ENCODE measurements at regions not wholly inside any gene's neighbourhood (a gene's known extent, or its start where the extent isn't known, plus 50 kb on each side); places are given as distances from the start of the nearest gene placed in this dataset.

DNA sequence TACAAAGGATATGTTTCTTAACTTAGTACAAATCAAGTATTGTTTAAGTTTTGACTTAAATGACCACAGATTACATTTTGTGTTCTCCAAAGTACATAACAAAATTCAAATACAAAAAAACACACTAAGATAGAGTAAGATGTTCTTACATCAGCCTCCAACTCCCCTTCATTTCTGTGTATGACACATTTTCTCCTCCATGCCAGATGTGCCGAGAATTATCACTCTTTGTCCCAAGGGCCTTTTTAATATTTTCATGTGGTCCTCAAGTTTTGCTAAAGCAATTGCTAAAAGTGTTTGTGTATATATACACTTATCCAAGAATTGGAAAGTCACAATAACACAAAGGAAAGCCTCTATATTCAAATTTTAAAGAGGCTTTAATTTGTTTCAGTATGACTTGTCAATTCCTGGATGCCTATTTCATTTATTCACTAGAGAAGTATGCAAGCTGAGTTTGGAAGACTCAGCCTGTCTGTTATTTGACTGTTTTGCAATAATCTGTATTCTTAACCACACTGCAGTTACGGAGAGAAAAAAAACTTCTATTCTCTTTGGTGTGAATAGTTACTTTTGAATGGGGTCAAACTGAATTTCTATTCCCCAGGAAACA lies 586.4 kb upstream of the SEMA3D start:
- Mint-ChIP-seq H3K27me3 (no peaks in the 10 kb centered on the region), H3K4me1 (no peaks in the 10 kb centered on the region), H3K36me3 (no peaks in the 10 kb centered on the region), H3K27ac (no peak overlapping the region), H3K4me3 (no peak overlapping the region), H3K9me3 (peaks cover 0 to 2% (median 0%) of the 10 kb centered on the region in 9 donors)
- DNase-seq = no peak
- no peak for ATAC-seq
- POLR2A ChIA-PET = no interaction called here

DNA sequence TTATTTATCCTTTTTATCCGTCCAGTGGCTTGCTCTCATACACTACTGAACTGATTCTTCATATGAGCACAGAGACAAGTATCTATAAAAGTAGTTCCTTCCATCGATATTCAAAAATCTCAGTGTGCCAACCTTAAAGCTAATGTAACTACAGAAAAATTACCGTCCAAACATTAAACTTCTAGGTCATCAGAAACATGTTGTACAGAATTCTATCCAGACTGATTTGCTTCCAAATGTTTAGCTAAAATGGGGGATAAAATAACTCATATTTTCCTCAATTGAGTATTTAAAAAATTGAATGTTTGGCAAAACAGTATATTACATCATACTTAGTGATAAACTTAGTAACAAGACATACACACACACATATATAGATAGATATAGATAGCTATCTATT lies 584.7 kb upstream of the SEMA3D start:
- H3K4me1 Mint-ChIP-seq = no peaks in the 10 kb centered on the region
- H3K27me3 Mint-ChIP-seq = no peaks in the 10 kb centered on the region
- no peak overlapping the region for H3K4me3 Mint-ChIP-seq
- POLR2A ChIA-PET = no interaction called here
- H3K27ac Mint-ChIP-seq = no peak overlapping the region
- no peak for ATAC-seq
- DNase-seq = no peak
- H3K9me3 Mint-ChIP-seq = peaks cover 0 to 2% (median 0%) of the 10 kb centered on the region in 9 donors
- no peaks in the 10 kb centered on the region for H3K36me3 Mint-ChIP-seq

DNA sequence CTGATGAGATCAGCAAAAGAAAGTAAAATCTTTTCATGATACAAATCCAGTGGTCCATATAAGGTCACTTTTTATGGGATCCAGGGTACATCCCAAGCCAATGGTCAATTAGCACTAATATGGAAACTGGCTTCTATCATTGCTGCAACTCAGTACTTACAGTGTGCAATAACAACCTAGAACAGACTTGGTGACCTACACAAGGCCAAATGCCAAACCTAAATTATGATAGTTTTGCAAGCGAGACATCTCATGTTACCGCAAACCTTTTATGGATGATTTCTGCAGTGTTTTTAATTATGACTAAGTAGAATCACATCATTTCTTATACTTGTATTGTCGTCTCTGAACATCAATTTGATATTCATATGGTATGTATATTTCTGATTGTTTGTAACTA lies 583.5 kb upstream of the SEMA3D start:
- Mint-ChIP-seq H3K9me3 (peaks cover 0 to 2% (median 0%) of the 10 kb centered on the region in 9 donors), H3K27ac (no peak overlapping the region), H3K36me3 (no peaks in the 10 kb centered on the region), H3K4me1 (no peaks in the 10 kb centered on the region), H3K4me3 (no peak overlapping the region), H3K27me3 (no peaks in the 10 kb centered on the region)
- POLR2A ChIA-PET = no interaction called here
- no peak for DNase-seq
- no peak for ATAC-seq

DNA sequence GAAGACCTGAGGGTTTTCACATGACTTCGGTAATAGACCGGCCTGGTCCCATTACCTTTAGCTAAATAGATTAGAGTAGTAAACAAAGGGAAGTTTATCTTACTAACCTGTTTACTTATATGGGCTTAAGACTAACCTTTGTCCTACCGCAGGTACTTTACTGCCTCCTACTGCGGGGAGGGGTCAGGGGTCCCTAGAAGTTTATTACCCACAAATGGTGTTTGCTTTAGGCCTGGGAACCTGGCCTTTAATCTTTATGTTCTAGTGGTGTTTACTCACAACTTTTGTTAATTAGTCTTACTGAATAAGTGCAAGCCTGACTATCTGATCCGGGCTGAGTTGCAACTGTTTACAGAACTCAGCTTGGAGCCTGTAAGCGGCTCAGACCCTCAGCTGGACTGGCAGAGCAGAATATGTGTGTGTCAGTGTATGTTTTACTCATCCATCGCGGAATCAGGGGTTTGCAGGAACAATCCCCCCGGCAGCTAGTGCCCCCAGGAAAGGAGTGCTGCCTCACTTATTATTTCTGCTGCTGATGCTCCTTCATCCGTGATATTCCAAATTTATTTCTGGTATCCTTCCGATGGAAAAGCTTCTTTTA lies 578.9 kb upstream of the SEMA3D start:
- Mint-ChIP-seq H3K9me3 (peaks cover 0 to 4% (median 0%) of the 10 kb centered on the region in 9 donors), H3K4me3 (no peak overlapping the region), H3K27ac (no peak overlapping the region), H3K27me3 (no peaks in the 10 kb centered on the region), H3K36me3 (no peaks in the 10 kb centered on the region), H3K4me1 (no peaks in the 10 kb centered on the region)
- no peak for ATAC-seq
- no peak for DNase-seq
- POLR2A ChIA-PET = no interaction called here

DNA sequence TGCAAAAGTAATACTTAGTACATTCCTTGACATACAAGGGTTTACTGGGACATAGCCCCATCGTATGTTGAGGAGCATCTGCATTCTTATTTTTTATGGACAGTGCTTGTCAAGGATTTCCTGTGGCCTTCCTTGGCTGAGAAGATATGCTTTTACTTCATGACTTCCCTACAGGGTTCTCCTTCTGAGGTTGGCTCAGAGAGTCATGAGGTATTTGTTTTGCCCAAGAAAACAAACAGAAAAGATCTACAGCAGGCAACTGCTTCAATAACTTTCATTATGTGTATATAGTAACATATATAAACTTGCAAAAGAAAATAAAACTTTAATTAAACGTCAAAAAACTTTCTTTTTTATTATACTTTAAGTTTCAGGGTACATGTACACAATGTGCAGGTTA lies 577.2 kb upstream of the SEMA3D start:
- H3K4me3 Mint-ChIP-seq = no peak overlapping the region
- no peaks in the 10 kb centered on the region for H3K27me3 Mint-ChIP-seq
- no peak for ATAC-seq
- no peaks in the 10 kb centered on the region for H3K36me3 Mint-ChIP-seq
- POLR2A ChIA-PET = no interaction called here
- peaks cover 0 to 5% (median 0%) of the 10 kb centered on the region in 9 donors for H3K9me3 Mint-ChIP-seq
- H3K27ac Mint-ChIP-seq = no peak overlapping the region
- DNase-seq = no peak
- H3K4me1 Mint-ChIP-seq = no peaks in the 10 kb centered on the region

DNA sequence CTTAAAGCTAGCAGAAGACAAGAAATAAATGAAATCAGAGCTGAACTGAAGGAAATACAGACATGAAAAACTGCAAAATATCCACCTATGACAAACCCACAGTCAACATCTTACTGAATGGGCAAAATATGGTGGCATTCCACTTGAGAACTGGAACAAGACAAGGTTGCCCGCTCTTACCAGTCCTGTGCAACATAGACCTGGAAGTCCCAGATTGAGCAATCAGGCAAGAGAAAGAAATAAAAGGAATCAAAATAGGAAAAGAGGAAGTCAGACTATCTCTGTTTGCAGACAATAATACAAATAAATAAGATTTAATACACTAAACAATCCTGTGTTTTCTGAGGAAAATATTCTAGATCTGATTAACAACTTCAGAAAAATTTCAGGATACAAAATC lies 570.5 kb upstream of the SEMA3D start:
- H3K9me3 Mint-ChIP-seq = peaks cover 0 to 26% (median 11%) of the 10 kb centered on the region in 9 donors
- H3K4me3 Mint-ChIP-seq = no peak overlapping the region
- POLR2A ChIA-PET = no interaction called here
- no peaks in the 10 kb centered on the region for H3K27me3 Mint-ChIP-seq
- H3K36me3 Mint-ChIP-seq = no peaks in the 10 kb centered on the region
- no peak for ATAC-seq
- no peak overlapping the region for H3K27ac Mint-ChIP-seq
- no peak for DNase-seq
- H3K4me1 Mint-ChIP-seq = no peaks in the 10 kb centered on the region

DNA sequence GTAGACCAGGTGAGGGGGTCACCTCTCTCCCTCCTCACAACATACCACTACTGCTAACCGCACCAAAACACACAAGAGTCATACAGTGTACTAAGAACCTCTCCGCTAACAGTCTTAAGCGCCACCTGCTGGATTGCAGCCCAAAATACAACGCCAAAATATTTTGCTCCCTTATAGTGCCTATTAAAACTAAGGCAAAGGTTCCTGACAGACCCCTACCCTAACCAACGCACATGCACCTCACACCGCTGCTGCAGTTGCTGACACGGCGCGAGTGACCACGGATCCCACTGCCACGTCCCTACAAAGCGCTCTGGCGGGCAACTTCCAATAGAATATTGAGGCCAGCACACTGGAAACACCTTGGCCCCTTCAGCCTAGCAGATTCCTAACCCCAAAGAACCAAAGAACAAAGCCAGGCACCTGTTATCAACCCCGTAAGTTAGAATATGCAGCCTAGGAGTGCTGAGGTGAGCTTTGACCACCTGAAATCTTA lies 563.6 kb upstream of the SEMA3D start:
- Mint-ChIP-seq H3K9me3 (peaks cover 0 to 17% (median 14%) of the 10 kb centered on the region in 9 donors), H3K36me3 (no peaks in the 10 kb centered on the region), H3K4me3 (no peak overlapping the region), H3K4me1 (no peaks in the 10 kb centered on the region), H3K27me3 (peaks cover 0 to 3% (median 0%) of the 10 kb centered on the region in 5 donors), H3K27ac (no peak overlapping the region)
- POLR2A ChIA-PET = no interaction called here
- ATAC-seq (peak in 1 of 2 donors; percentile 6), DNase-seq (no peak)

DNA sequence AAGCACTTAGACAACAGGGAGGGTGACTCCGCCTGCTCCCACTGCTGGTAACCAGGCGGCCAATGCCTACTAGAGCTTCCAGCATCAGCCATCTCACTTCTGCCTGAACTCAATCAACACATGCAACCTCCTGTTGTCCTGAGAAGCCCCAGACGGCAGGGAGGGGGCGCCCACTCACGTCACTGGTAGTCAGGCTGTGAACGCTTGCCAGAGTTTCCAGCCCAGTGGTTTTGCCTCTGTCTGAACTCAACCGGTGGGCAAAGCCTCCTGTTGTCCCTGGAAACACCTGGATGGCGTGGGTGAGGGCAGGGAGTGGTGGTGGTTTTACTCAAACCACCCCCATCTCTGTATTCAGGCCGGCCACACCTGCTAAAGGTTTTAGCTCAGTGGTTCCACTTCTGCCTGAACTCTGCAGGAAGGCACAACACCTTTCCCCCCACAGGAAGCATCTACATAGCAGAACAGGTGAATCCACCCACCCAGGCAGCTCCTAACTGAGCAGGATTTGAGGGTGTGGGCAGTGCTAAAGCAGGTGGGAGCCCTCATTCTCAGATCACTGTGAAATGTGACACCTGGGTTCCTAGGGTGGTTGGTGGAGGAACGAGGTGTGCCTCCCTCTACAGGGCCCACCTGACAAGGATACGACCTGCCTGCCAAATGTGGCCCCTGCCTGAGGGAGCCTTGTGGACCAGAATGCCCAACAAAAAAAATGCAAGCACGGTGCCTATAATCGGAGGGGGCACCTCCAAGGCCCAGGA lies 563.0 kb upstream of the SEMA3D start:
- Mint-ChIP-seq H3K36me3 (no peaks in the 10 kb centered on the region), H3K9me3 (peaks cover 0 to 17% (median 9%) of the 10 kb centered on the region in 9 donors), H3K27ac (no peak overlapping the region), H3K4me1 (no peaks in the 10 kb centered on the region), H3K4me3 (no peak overlapping the region), H3K27me3 (peaks cover 0 to 3% (median 0%) of the 10 kb centered on the region in 5 donors)
- ATAC-seq = peak in 1 of 2 donors; percentile 5
- POLR2A ChIA-PET = no interaction called here
- peak in 1 of 10 donors; percentile 38 for DNase-seq

DNA sequence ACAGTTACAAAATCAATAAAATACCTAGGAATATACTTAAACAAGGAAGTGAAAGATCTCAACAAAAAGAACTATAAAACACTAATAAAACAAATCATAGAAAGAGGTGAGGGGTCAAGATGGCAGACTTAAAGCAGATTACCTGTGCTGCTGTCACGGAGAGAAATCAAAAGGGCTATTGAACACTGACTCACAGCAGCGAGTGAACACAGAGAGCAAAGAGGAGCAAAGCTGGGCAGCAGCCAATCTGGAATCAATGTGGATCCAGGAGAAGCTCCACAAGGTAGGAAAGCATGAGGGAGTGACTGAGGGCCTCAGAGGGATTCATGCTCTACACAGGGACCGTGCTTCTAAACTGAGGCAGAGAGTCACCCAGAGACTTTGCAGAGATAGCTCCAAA lies 562.0 kb upstream of the SEMA3D start:
- DNase-seq (no peak), ATAC-seq (no peak)
- H3K4me3 Mint-ChIP-seq = no peak overlapping the region
- no peaks in the 10 kb centered on the region for H3K4me1 Mint-ChIP-seq
- peaks cover 0 to 7% (median 0%) of the 10 kb centered on the region in 5 donors for H3K27me3 Mint-ChIP-seq
- no peak overlapping the region for H3K27ac Mint-ChIP-seq
- POLR2A ChIA-PET = no interaction called here
- no peaks in the 10 kb centered on the region for H3K36me3 Mint-ChIP-seq
- H3K9me3 Mint-ChIP-seq = peaks cover 0 to 25% (median 9%) of the 10 kb centered on the region in 9 donors

DNA sequence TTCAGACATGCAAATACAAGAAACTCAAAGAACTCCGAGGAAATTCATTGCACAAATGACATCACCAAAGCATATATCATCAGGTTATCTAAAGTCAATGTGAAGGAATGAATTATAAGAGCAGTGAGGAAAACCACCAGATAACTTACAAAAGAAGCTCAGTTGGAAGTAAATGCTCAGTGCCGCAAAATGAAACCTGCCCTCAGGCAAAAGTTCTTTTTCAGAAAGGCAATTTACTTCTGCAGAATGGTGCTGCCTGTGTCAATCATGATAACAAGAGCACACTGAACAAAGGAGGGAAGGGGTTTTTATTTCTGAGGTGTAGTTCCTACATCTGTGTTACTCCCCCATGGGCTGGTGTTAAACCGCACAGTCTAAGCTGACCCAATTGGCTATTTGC lies 550.6 kb upstream of the SEMA3D start:
- Mint-ChIP-seq H3K9me3 (peaks cover 0 to 37% (median 15%) of the 10 kb centered on the region in 9 donors), H3K27ac (no peak overlapping the region), H3K27me3 (no peaks in the 10 kb centered on the region), H3K4me3 (no peak overlapping the region), H3K36me3 (no peaks in the 10 kb centered on the region), H3K4me1 (no peaks in the 10 kb centered on the region)
- ATAC-seq (no peak), DNase-seq (no peak)
- POLR2A ChIA-PET = no interaction called here

DNA sequence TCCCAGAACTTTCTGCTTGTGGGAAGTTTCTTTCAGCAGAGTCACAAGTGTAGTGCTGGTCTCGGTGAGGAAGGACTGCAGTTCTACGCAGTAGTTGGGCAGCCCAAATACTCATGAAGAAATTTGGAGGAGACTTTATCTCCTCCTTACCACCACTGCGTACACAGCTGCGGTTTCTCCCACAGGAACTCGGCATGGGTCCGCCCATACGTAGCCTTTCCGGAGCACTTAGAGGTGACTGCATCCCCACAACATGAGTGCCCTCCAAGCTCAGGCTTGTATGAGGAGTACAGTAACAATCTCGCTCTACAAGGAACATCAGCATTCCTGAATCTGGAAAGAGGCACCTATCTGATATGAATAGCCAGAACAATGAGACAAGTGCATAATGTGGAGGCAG lies 549.2 kb upstream of the SEMA3D start:
- POLR2A ChIA-PET = no interaction called here
- Mint-ChIP-seq H3K27me3 (no peaks in the 10 kb centered on the region), H3K4me1 (no peaks in the 10 kb centered on the region), H3K9me3 (peaks cover 0 to 46% (median 20%) of the 10 kb centered on the region in 9 donors), H3K4me3 (no peak overlapping the region), H3K27ac (no peak overlapping the region), H3K36me3 (no peaks in the 10 kb centered on the region)
- ATAC-seq = no peak
- DNase-seq = peak in 1 of 10 donors; percentile 38

DNA sequence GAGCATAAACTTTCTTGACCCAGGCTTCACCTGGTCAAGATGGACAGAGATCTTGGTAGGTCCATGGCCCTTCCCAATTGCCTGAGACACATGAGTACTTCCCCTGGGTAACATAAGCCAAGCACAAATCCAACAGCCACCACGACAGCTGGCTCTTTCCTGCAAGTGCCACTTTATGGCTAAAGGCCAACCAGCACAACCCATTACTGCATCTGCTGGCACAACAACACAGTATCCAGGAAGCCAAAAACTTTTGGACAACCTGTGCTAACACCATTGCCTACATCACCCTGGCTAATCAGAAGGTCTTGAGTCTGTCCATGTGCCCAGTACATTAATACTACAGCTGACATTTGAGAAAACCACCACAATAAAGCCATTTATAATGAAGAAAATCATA lies 548.0 kb upstream of the SEMA3D start:
- DNase-seq (no peak), ATAC-seq (no peak)
- Mint-ChIP-seq H3K4me3 (no peak overlapping the region), H3K27ac (no peak overlapping the region), H3K27me3 (no peaks in the 10 kb centered on the region), H3K36me3 (no peaks in the 10 kb centered on the region), H3K4me1 (no peaks in the 10 kb centered on the region), H3K9me3 (peaks cover 0 to 43% (median 20%) of the 10 kb centered on the region in 9 donors)
- POLR2A ChIA-PET = no interaction called here

DNA sequence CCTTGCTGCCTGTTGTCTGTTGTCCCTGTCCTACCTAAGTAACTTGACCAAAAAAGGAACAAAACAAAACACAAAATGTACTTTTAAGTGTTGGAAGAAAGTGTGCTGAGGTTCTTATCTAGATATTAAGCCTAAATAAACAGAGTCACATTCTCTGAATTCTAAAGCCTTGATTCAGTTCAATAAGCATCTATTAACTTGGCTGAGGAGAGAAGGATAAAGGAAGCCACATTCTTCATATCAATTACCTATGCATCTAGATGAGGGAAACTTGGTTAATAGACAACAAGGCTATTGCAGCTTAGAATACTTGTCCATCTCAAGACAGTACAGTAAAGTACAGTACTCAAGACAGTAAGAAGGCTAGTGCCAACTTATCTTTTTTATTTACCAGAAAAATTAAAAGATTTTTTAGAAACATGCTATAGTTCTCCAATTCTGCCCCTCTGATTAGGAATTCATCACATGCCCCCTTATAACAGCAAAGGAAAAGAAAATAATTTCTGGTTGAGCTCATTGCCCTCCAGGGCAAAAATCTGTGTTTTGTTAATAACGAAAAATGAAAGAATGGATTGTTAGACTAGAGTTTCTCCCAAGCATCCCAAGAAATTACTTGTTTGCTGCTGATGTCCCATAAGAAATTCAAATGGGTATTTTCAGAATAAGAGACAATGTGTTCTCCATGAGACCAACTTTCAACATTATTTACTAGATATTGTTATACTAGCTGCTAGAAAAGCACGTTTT lies 546.5 kb upstream of the SEMA3D start:
- DNase-seq (no peak), ATAC-seq (no peak)
- POLR2A ChIA-PET = no interaction called here
- Mint-ChIP-seq H3K9me3 (peaks cover 0 to 38% (median 17%) of the 10 kb centered on the region in 9 donors), H3K36me3 (no peaks in the 10 kb centered on the region), H3K27ac (no peak overlapping the region), H3K4me3 (no peak overlapping the region), H3K4me1 (no peaks in the 10 kb centered on the region), H3K27me3 (no peaks in the 10 kb centered on the region)
